Endothelial cell of umbilical vein (primary cell): ENCODE measurements at regions not wholly inside any gene's neighbourhood (a gene's known extent, or its start where the extent isn't known, plus 50 kb on each side); places are given as distances from the start of the nearest gene placed in this dataset.

ENCODE experiments used
- BruUV-seq: library from RNA; stranded (reverse); fragments of 400-500 nt; replicated peaks from 2 replicates; lab custom pipeline; 2021; lab: Mats Ljungman, UMichigan
- CTCF ChIA-PET: fragments of 300-600, 350-600 bp; sonication (Branson Sonifier 250); formaldehyde crosslinking; loops from one replicate; lab custom pipeline; 2021; ENCODE audit warnings: antibody characterized with exemption, inconsistent platforms; lab: Charles Lee
- POLR2A ChIA-PET: fragments of 300-600, 350-600 bp; sonication (Branson Sonifier 250); formaldehyde crosslinking; loops from one replicate; lab custom pipeline; 2021; ENCODE audit warnings: antibody characterized with exemption, inconsistent platforms; lab: Charles Lee
- DNase-seq: peaks from one replicate; pipeline ENCODE4 v3.0.0-alpha.2; 2011; ENCODE audit warnings: low read depth, low spot score
- FAIRE-seq: peaks from 2 replicates; lab custom pipeline; 2011; peaks lifted over from hg19 to GRCh38; lab: Jason Lieb, UNC
- H2AFZ ChIP-seq: 2 replicates; pipeline ENCODE4 v1.6.0; 2012; ENCODE audit warnings: low read depth, low read length, control low read depth, inconsistent platforms
- H3K27ac ChIP-seq: 2 replicates; pipeline ENCODE4 v1.5.1; 2011; ENCODE audit warnings: low read depth, mild to moderate bottlenecking, control low read depth, low read length, moderate library complexity; ENCODE audit not compliant: insufficient read depth
- H3K27me3 ChIP-seq, 2 experiments: 2 replicates each; pipeline versions ENCODE4 v1.6.0 to v1.6.1; 2011; ENCODE audit warnings: low read length in 2 of 2, mixed read lengths in 1 of 2; ENCODE audit not compliant: control insufficient read depth in 2 of 2, insufficient read depth in 2 of 2
- H3K36me3 ChIP-seq, 2 experiments: 2 replicates in 1 of 2; 3 replicates in 1 of 2; pipeline ENCODE4 v1.5.1; 2011; ENCODE audit warnings: low read length in 2 of 2, mild to moderate bottlenecking in 1 of 2, moderate library complexity in 1 of 2; ENCODE audit not compliant: control insufficient read depth in 2 of 2, insufficient read depth in 2 of 2; ENCODE audit errors: extremely low read depth in 1 of 2
- H3K4me1 ChIP-seq: 3 replicates; pipeline ENCODE4 v1.5.1; 2011; ENCODE audit warnings: mild to moderate bottlenecking, low read length; ENCODE audit not compliant: control insufficient read depth, insufficient read depth; ENCODE audit errors: extremely low read depth
- H3K4me2 ChIP-seq: 2 replicates; pipeline ENCODE4 v1.6.1; 2011; ENCODE audit warnings: low read length, control low read depth, mixed read lengths; ENCODE audit not compliant: insufficient read depth
- H3K4me3 ChIP-seq, 3 experiments: fragments of 200-600 bp in 1 of 3; sonication (generic), shearing (Covaris generic) in 1 of 3; replicated peaks in 1 of 3; 2 replicates each; pipeline ENCODE4 v1.5.1; 2011 to 2016; ENCODE audit warnings: control low read depth in 3 of 3, low read length in 3 of 3, mild to moderate bottlenecking in 2 of 3, inconsistent platforms in 1 of 3, low read depth in 1 of 3, moderate library complexity in 1 of 3; ENCODE audit not compliant: insufficient read depth in 1 of 3
- H3K79me2 ChIP-seq: 2 replicates; pipeline ENCODE4 v1.6.0; 2012; ENCODE audit warnings: low read length, inconsistent platforms; ENCODE audit not compliant: control insufficient read depth, insufficient read depth
- H3K9ac ChIP-seq: replicated peaks from 2 replicates; pipeline ENCODE3; 2011; ENCODE audit warnings: low read length, control low read depth; ENCODE audit not compliant: insufficient read depth; ENCODE audit errors: extremely low read depth
- H3K9me1 ChIP-seq: replicated peaks from 3 replicates; pipeline ENCODE4 v1.6.0; 2011; ENCODE audit warnings: mild to moderate bottlenecking, low read length; ENCODE audit not compliant: control insufficient read depth, insufficient read depth; ENCODE audit errors: extremely low read depth
- H3K9me3 ChIP-seq: replicated peaks from 2 replicates; pipeline ENCODE4 v1.5.1; 2012; ENCODE audit warnings: low read length, inconsistent platforms; ENCODE audit not compliant: control insufficient read depth, insufficient read depth
- H4K20me1 ChIP-seq: replicated peaks from 2 replicates; pipeline ENCODE3; 2011; ENCODE audit warnings: mild to moderate bottlenecking, low read length; ENCODE audit not compliant: control insufficient read depth, insufficient read depth; ENCODE audit errors: extremely low read depth
- EZH2 ChIP-seq: IDR thresholded peaks from 2 replicates; pipeline ENCODE4 v1.6.1; 2012; ENCODE audit warnings: borderline replicate concordance, low read depth, mild to moderate bottlenecking, moderate library complexity, low read length, inconsistent platforms; ENCODE audit not compliant: severe bottlenecking
- FOS ChIP-seq: IDR thresholded peaks from 2 replicates; pipeline ENCODE4 v1.6.1; 2011; ENCODE audit warnings: mild to moderate bottlenecking, low read length, moderate library complexity, borderline replicate concordance; ENCODE audit not compliant: insufficient read depth
- GATA2 ChIP-seq: IDR thresholded peaks from 2 replicates; pipeline ENCODE4 v1.7.0; 2011; ENCODE audit warnings: low read depth, mild to moderate bottlenecking, moderate library complexity, mixed read lengths, low read length; ENCODE audit not compliant: insufficient read length, insufficient read depth
- JUN ChIP-seq: IDR thresholded peaks from 2 replicates; pipeline ENCODE4 v1.6.1; 2011; ENCODE audit warnings: borderline replicate concordance, low read depth; ENCODE audit not compliant: insufficient read length, insufficient read depth
- MYC ChIP-seq: IDR thresholded peaks from one replicate; pipeline ENCODE4 v1.6.1; 2011; ENCODE audit warnings: mild to moderate bottlenecking, low read depth, low read length
- POLR2A ChIP-seq: IDR thresholded peaks from 2 replicates; pipeline ENCODE4 v1.6.1; 2012; ENCODE audit warnings: low read depth, mild to moderate bottlenecking, control low read depth, low read length
- POLR2AphosphoS5 ChIP-seq: IDR thresholded peaks from 2 replicates; pipeline ENCODE4 v1.6.1; 2012; ENCODE audit warnings: low read depth, mild to moderate bottlenecking, control low read depth, low read length, moderate library complexity; ENCODE audit not compliant: insufficient read depth
- dilution Hi-C: fragments of 300-500 bp; cut with MboI; formaldehyde crosslinking; loops from one replicate; pipeline ENCODE4 v1.15.0; 2019; ENCODE audit warnings: low sequenced_read_pairs; ENCODE audit not compliant: extremely low pct_ligation_motif_present
- intact Hi-C: fragments of 100-400 bp; cut with micrococcal nuclease; formaldehyde crosslinking; loops from one replicate; pipeline ENCODE4 v1.10.0; 2022
- TF ChIP-seq, protein P1 (sequence below), 2 donors: IDR thresholded peaks; 1 replicate in 1 of 2; 2 replicates in 1 of 2; pipeline ENCODE4 v1.5.1; 2011; ENCODE audit warnings: low read length in 2 of 2, mild to moderate bottlenecking in 2 of 2, moderate library complexity in 2 of 2, control low read depth in 1 of 2, inconsistent platforms in 1 of 2, low read depth in 1 of 2; ENCODE audit not compliant: insufficient read depth in 1 of 2; ENCODE audit errors: extremely low read depth in 1 of 2
- TF ChIP-seq, protein P2 (sequence below): IDR thresholded peaks from 2 replicates; pipeline ENCODE4 v1.6.1; 2011; ENCODE audit not compliant: insufficient read depth, insufficient read length

DNA sequence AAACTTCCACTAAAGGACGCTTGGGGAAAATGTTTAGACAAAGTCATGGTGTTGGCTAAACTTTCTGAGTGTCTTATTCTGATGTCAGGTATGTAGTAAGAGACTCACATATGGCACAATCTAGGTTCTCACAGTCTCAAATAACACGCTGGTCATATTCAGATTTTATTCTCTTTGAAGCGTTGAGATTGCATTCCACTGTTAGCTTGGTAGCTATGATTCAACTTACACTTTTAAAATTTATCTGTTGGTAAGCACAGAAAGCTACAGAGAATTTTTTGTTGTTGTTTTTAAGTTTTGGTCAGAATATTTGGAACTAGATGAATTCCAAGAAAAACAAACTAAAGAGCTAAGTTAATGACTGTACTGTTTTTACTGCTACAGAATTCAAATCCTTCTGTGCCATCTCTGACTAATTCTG lies 126.7 kb downstream of the PRRX1 start:
- Histone ChIP-seq H3K27ac (no peak overlapping the region), H3K4me2 (no peak overlapping the region), H3K4me1 (no peaks in the 10 kb centered on the region), H3K9ac (no peak overlapping the region), H3K27me3 (no peaks in the 10 kb centered on the region), H3K9me3 (no peaks in the 10 kb centered on the region), H3K4me3 (no peak overlapping the region), H3K79me2 (no peaks in the 10 kb centered on the region), H2AFZ (no peak overlapping the region), H3K9me1 (no peaks in the 10 kb centered on the region), H4K20me1 (no peaks in the 10 kb centered on the region), H3K36me3 (no peaks in the 10 kb centered on the region)
- ChIA-PET POLR2A (no interaction called here), CTCF (interaction anchor here (1.4 kb wide), 1 partner anchor 139 kb away, joined by 7 read pairs; no protein-coding TSS in a partner anchor)
- FAIRE-seq (peak; percentile 28), DNase-seq (no peak)
- BruUV-seq, result no TSS peak
- dilution Hi-C loops, result no loop called here
- TF ChIP-seq FOS (no peak), POLR2AphosphoS5 (no peak), POLR2A (no peak), JUN (no peak), GATA2 (no peak), EZH2 (no peak), MYC (no peak)
- TF ChIP-seq, protein P1, sequence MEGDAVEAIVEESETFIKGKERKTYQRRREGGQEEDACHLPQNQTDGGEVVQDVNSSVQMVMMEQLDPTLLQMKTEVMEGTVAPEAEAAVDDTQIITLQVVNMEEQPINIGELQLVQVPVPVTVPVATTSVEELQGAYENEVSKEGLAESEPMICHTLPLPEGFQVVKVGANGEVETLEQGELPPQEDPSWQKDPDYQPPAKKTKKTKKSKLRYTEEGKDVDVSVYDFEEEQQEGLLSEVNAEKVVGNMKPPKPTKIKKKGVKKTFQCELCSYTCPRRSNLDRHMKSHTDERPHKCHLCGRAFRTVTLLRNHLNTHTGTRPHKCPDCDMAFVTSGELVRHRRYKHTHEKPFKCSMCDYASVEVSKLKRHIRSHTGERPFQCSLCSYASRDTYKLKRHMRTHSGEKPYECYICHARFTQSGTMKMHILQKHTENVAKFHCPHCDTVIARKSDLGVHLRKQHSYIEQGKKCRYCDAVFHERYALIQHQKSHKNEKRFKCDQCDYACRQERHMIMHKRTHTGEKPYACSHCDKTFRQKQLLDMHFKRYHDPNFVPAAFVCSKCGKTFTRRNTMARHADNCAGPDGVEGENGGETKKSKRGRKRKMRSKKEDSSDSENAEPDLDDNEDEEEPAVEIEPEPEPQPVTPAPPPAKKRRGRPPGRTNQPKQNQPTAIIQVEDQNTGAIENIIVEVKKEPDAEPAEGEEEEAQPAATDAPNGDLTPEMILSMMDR (IDR thresholded peaks at IDR 0.05; ENCODE audit: extremely low read depth in 1 of 2, insufficient read depth in 1 of 2, low read depth in 1 of 2, low read length in 2 of 2), result no peak
- TF ChIP-seq, protein P2, sequence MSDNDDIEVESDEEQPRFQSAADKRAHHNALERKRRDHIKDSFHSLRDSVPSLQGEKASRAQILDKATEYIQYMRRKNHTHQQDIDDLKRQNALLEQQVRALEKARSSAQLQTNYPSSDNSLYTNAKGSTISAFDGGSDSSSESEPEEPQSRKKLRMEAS, result no peak
- intact Hi-C loops, result no loop called here
